HG02943 (cell line): ENCODE measurements at regions not wholly inside any gene's neighbourhood (a gene's known extent, or its start where the extent isn't known, plus 50 kb on each side); places are given as distances from the start of the nearest gene placed in this dataset.

ENCODE experiments used
- ATAC-seq: cut with Tn5 transposase; IDR thresholded peaks from one replicate; pipeline ENCODE4 v1.9.1; 2021; ENCODE audit warnings: mild to moderate bottlenecking, low read depth, moderate library complexity; ENCODE audit not compliant: unreplicated experiment

GRCh38 chr13:88526186-88526852 is 855.1 kb downstream of the SLITRK5 start:
- ATAC-seq: no peak

DNA sequence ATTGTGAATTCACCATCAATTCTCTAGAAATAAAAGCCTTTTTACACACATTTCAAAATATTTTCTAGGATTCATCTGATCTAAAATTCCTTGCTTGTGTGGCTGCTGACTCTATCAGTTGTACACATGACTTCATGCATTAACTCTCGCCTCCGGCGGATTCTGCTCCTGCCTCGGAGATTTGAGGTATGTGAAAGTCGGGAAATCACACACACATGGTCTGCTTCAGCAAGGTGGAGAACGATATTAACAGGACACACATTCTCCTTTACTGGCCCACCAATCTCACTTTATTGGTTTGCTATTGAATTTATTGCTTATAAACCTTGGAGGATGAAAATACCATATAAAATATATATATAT is 855.7 kb downstream of the SLITRK5 start:
- no peak for ATAC-seq

DNA sequence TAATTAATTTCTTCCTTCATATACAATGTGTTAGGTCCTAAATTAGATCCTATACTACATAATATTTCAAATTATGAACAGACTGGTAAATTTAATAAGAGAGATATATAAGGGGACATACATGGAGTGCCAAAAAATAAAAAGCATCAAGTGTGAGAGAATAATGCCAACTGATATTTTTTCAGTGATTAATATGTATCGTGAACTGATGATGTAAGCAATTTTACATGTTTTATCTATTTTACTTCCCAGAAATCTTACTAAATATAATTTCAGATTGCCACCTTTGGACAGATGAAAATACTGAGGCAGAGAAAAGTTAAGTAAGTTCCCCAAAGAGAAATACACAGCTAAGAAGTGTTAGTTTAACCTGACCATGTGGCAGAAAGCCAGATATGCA is 870.8 kb downstream of the SLITRK5 start:
- no peak for ATAC-seq

- no peak for ATAC-seq
These were observed 873.7 kb downstream of the SLITRK5 start for GRCh38 chr13:88544836-88545235.

DNA sequence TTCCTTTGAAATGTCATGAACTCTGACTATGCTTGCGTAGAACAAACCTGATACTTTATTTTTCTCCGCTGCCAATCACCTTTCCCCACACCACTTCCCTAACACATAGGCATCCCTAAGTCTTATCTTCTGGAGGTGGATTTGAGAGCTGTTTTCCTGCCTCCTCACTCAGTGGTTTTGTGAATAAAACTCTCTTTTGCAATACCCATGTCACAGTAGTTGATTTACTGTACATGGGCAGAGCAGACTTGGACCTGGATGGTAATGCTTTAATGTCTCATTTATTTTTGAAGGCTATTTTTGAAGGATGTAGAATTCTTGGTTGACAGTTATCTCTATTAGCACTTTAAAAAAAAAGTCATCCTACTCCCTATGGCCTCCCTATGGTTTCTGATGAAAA is 881.8 kb downstream of the SLITRK5 start:
- ATAC-seq: no peak

GRCh38 chr13:88565566-88565965 is 894.4 kb downstream of the SLITRK5 start:
- no peak for ATAC-seq

DNA sequence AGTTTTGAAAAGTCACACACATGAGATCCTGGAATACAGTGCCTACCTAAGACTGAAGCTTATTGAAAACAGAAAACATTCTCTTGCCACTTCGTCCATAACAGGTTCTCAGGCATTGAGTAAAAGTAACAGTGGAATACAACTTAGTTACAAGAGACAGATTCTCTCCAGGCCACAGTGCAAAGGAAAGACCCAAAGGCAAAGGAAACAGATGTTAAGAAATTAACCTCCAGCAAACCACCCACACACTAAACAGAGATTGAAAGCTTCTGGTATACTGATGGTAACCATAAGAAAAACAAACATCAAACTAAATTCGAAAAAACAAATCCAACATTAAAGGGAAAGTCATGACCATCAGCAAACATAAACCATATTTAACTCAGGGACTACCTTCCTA is 914.7 kb downstream of the SLITRK5 start:
- no peak for ATAC-seq

DNA sequence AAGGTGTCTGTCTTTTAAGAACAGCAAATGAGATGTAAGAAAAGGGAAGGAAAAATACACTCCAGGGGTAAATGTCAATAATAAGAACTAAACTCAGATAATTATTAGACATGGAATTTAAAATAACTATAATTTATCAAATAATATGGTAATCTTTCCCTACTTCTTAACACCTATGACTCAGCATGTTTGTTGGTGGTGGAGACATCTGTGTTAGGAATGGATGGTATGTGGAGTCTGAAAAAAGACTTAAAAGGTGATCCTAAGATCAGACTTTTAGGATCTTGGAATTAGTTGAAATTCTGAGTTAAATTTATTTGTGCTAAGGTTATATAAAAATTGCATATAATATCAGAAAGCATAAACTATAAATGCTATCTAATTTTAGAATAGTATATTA is 915.1 kb downstream of the SLITRK5 start:
- no peak for ATAC-seq

DNA sequence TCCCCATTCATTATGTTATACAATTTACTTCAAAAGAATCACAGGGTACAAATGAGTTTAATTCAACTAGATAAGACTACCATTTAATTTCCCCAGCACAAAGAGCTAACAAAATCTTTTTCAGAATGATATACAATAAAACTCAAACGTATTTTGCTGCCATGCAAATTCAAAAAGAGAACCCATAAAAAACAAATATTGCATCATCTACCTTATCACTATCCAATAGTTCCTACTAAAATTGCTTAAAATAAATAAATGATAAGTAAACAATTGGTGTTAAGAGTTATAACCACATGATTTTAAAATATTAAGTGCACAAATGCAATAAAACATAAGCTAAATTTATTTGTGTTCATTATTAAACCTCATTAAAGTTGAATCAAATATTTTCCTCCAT is 919.4 kb downstream of the SLITRK5 start:
- ATAC-seq: no peak

GRCh38 chr13:88592105-88592504 is 920.9 kb downstream of the SLITRK5 start:
- ATAC-seq: no peak

DNA sequence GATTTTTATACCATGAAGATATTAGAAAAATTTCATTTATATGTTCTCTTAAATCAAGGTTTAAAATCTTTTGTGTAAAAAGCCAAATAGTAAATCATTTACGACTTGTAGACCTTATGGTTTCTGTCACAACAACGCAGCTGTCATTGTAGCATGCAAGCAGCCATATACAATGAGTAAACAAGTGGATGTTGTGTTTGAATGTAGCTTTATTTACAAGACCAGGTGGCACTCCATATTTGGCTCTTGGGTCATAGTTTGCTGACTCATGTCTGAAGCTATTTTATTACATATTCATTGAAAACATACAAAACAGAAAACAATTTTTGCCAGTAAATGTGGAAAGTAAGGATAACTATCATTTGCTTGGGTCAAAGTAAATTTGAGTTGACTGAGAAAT is 930.8 kb downstream of the SLITRK5 start:
- no peak for ATAC-seq

DNA sequence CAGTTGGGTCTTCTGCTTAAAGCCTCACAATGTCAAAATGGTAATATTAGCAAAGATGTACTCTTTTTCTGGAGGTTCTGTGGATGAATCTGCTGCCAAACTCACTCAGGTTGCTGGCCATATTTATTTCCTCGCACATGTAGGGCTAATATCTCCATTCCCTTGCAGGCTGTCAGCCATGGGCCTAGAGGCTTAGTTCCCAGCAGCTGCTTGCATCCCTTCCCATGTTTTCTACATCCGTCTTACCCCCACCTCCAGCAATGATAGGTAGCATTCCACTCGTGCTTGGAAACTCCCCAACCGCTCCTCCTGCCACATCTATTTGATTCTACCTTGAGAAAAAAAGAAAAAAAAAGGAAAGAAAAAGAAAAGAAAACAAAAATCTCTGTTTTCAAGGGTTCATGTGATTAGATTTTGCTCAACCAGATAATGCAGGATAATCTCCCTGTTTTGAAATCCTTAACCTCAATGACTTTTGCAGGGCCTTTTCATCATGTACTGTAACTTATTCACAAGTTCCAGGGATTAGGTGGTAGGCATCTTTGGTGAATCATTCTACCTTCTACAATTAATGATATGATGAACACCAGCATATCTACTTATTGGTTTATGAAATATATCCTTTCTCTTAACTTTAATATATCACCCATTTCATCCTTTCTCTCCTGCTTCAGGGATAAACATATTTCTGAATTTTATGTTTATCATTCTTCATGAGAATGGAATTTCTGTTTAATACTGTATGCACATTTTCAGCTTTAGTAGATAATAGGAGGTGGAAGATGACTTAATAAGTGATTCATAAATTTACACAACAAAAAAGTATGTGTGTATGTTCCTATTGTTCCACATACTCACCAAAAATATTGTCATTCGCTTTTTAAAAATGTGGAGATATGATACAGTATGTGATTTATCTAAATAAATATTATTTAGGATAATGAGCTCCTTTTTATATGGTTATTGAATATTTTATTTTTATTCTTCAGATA is 931.9 kb downstream of the SLITRK5 start:
- no peak for ATAC-seq

DNA sequence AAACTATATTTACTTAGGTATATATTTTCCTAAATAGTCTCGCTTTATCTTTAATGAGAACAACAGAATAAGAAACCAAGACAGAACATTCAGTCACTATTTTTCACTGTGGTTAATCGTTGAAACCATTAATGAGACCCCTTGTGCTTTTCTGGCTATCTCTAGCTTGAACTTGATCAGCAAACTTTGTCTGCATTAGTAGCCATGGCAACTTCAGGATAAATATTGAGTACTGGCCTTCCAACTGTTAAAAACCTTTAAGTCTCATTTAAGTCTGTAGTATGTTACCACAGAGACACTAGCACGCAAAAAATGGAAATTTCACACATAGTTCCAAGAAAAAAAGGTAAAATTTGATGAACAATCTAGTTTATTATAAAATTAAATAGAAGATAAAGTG is 946.0 kb downstream of the SLITRK5 start:
- ATAC-seq: no peak

DNA sequence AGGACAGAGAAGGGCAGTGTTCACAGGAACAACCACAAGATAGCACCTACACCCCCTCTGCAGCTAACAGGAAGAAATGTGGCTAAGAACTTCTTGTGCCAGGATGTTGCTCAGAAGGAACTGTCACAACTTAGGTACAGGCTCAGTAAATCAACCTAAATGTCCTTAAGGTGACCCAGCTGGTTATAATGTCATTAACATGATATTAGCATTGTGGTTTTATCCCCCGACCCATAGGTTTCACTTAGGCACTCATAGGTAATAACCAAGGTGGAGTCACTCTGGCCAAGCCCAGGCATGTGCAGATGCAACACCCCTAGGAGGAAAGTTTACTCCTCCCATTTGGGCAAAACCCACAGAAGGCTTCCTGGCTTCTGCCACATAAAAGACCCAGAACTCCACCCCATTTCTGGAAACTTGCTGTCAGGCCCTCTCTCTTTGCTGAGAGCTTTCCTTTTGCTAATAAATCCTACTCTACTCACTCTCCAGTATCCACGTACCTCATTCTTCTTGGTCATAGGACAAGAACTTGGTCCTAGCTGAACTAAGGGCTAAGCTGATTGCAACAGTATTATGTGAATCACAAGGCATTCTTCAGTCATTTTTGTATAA is 951.3 kb downstream of the SLITRK5 start:
- no peak for ATAC-seq

DNA sequence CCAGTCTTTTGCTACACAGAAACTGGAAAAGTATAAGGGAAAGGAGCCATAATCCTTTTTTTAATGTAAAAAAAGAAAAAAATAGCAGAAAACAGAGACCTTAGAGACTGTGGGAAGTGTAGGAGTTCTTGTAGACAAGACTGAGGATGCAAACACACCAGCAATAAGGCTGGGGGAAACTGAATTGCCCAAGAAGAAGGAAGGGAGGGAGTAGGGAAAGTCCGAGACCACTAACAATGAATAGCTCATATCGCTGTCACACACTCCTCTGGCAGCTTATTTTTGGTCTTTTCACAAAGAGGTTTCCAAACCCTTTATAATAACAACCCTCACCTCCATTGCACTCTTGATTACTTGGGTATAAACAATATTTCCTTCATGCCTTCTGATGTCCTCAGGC is 952.0 kb downstream of the SLITRK5 start:
- ATAC-seq: no peak

DNA sequence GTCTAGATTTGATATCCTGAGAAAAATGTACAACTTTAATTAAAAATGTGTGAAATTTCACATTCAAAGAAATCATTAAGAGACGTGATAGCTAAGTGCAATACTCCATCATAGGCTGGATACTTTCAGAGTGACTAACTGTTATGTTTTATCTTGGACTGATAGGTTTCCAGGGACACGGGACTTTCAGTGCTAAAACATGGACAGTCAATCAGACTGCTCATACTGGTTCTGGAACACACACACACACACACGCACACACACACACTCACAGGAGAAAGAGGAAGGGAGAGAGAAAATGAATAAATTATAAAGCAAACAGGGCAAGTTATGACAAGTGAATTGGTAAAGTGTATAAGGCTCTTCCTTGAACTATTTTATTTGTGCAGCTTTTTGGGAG is 955.9 kb downstream of the SLITRK5 start:
- ATAC-seq: no peak

GRCh38 chr13:88628882-88629281 is 957.7 kb downstream of the SLITRK5 start:
- no peak for ATAC-seq

DNA sequence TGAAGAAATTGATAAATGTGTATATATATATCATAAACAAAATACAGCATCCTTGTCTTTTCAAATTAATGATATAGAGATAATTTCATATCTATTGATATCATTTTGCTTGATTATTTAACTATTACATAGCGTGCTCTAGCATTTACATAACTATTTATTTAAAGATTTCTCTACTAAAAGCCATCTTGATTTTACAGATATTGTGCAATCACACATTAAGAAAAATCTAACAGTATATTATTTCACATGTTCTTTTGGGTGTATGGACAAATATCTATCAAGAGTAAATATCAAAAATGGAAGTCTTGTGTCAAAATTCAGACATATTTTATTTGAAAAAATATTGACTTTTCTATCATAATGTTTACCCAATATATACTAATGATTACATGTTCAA is 966.8 kb downstream of the SLITRK5 start:
- ATAC-seq: no peak

DNA sequence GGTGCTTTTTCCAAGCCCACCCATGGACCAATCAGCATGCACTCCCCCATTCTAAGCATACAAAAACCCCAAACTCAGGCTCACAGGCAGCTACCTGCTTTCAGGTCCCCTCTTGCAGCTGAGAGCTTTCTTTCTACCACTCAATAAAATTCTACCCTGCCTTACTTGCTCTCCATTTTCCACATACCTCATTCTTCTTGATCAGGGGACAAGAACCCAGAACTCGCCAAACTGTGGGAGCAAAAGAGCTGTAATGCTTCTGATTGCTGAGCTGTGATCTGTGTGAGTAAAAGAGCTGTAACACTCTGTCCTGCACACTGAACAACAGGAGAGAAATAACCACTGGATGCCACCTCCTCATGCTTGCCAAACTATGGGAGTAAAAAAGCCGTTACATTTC is 972.1 kb downstream of the SLITRK5 start:
- no peak for ATAC-seq

DNA sequence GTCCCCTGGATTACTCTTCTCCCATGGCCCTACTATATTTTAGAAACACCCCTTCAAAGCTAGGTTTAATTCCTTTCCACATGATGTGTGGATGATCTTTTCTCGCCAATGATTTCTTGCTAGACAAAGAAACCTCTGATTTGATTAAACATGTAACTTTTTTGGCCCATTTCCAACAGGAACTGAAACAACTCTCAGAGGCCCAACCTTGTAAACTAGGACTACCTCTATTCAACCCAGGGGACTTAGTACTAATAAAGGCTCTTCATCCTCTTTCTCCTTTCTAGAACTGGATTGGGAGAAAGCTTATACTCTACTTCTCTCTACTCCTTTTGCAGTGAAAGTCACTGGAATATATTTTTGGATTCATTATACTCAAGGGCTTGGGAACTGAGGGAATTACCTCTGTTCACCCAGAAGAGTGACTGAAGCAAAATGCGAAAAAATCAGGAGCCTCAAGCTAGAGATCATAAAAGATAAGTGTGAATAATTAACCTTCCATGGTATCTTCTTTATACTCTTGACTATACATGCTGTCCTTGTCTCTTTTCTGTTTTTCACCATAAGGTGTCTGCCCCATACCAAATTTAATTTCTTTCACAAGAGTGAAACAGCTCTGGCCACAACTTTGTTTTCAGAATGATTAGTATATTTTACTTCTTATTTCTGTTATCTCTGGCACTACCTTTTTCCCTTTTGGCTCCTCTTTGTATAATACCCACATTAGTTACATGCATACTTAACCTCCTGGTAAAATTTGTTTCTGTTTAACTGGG is 977.6 kb downstream of the SLITRK5 start:
- no peak for ATAC-seq

DNA sequence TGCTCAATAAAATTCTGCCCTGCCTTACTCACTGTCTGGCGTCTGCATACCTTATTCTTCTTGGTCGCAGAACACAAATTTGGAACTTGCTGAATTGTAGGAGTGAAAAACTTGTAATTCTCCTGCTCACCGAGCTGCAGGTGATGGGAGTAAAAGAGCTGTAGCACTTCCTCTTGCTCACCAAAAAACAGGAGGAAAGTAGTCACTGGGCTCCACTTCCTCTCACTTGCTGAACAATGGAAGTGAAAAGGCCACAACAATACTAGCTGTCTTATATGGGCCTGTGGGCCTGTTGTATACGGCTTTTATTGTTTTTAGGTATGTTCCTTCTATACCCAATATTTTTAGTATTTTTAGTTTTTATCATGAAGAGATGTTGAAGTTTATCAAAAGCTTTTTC is 978.7 kb downstream of the SLITRK5 start:
- ATAC-seq: no peak
